ENCODE measurements at regions not wholly inside any gene's neighbourhood (a gene's known extent, or its start where the extent isn't known, plus 50 kb on each side); places are given as distances from the start of the nearest gene placed in this dataset.

- no peak overlapping the region for H2BK5ac ChIP-seq (ENCODE audit: low read depth, low read length)
- H3K4me1 ChIP-seq (replicated peaks in 1 of 4; ENCODE audit: control insufficient read depth in 3 of 4, insufficient read depth in 4 of 4, low read length in 3 of 4) = no peaks in the 10 kb centered on the region
- no peaks in the 10 kb centered on the region for H3K23me2 ChIP-seq (ENCODE audit: low read depth, low read length)
- no peak overlapping the region for H4K5ac ChIP-seq (ENCODE audit: insufficient read length, low read depth, low read length)
- no peaks in the 10 kb centered on the region; a peak in 1 of 8 replicates for H3K36me3 ChIP-seq (ENCODE audit: control insufficient read depth in 2 of 4, insufficient read depth in 4 of 4, low read length in 3 of 4)
- ChIA-PET POLR2A (ENCODE audit: partially characterized antibody) (no interaction called here), CTCF (ENCODE audit: partially characterized antibody) (interaction anchor here (0.6 to 1.6 kb wide), 13 partner anchors 8 to 1114 kb away, joined by 3 to 7 read pairs (median 3); no protein-coding TSS in a partner anchor)
- H3K23ac ChIP-seq (ENCODE audit: insufficient read length) = no peak overlapping the region
- H3K9me3 ChIP-seq (ENCODE audit: insufficient read depth in 2 of 2, low read depth in 1 of 2, low read length in 1 of 2) = no peaks in the 10 kb centered on the region
- H3K79me1 ChIP-seq (ENCODE audit: low read depth, low read length) = no peaks in the 10 kb centered on the region
- H3K4me2 ChIP-seq (ENCODE audit: insufficient read depth in 1 of 2, low read depth in 2 of 2, low read length in 2 of 2) = no peak overlapping the region
- H3K9ac ChIP-seq (replicated peaks in 1 of 4; ENCODE audit: extremely low read depth in 1 of 4, low read depth in 3 of 4, low read length in 3 of 4) = no peak overlapping the region
- no peak overlapping the region for H3K56ac ChIP-seq (replicated peaks; ENCODE audit: insufficient read length, low read depth, low read length)
- no peaks in the 10 kb centered on the region for H3K79me2 ChIP-seq (ENCODE audit: control insufficient read depth in 1 of 2, insufficient read depth in 2 of 2, low read length in 2 of 2)
- H2BK120ac ChIP-seq (replicated peaks; ENCODE audit: low read depth, low read length) = no peak overlapping the region
- H2BK12ac ChIP-seq (ENCODE audit: low read depth, low read length) = no peak overlapping the region
- no peak overlapping the region for H4K91ac ChIP-seq (replicated peaks; ENCODE audit: insufficient read length, low read length)
- no peak overlapping the region for H2BK15ac ChIP-seq (ENCODE audit: low read length)
- H3K4me3 ChIP-seq (ENCODE audit: extremely low read depth in 1 of 4, insufficient read depth in 2 of 4, low read depth in 3 of 4, low read length in 4 of 4) = no peak overlapping the region
- no peak overlapping the region for H2BK20ac ChIP-seq (ENCODE audit: low read length)
- no peak overlapping the region for H3K18ac ChIP-seq (ENCODE audit: extremely low read depth, low read length)
- no peaks in the 10 kb centered on the region for H4K20me1 ChIP-seq (replicated peaks in 1 of 2; ENCODE audit: control insufficient read depth in 1 of 2, insufficient read depth in 2 of 2, low read length in 2 of 2)
- no peak overlapping the region for H3K14ac ChIP-seq (ENCODE audit: insufficient read length)
- no peak overlapping the region for H3K27ac ChIP-seq (ENCODE audit: low read depth, low read length)
- FAIRE-seq (no peak), DNase-seq (ENCODE audit: low read depth in 1 of 2, low spot score in 2 of 2) (no peak)
- no peak overlapping the region for H2AK5ac ChIP-seq (ENCODE audit: low read depth, low read length)
- H2AFZ ChIP-seq (ENCODE audit: low read length) = no peak overlapping the region
- 87% methylated on average over 1 of the region's 1 CpG; no CpG with 5 or more reads in 1 of the 2 experiments for WGBS, 2 experiments (ENCODE audit: extremely low coverage in 1 of 2, insufficient coverage in 1 of 2, insufficient read length in 1 of 2, insufficient replicate concordance in 2 of 2, low coverage in 1 of 2, low lambda C conversion rate in 2 of 2, missing lambda C conversion rate in 1 of 2)
- no peaks in the 10 kb centered on the region for H3K27me3 ChIP-seq (replicated peaks in 1 of 4; ENCODE audit: control insufficient read depth in 3 of 4, extremely low read depth in 1 of 4, insufficient read depth in 3 of 4, low read length in 3 of 4)
- no peak overlapping the region for H3K4ac ChIP-seq (replicated peaks; ENCODE audit: insufficient read length, low read depth, low read length)
- H4K8ac ChIP-seq (ENCODE audit: extremely low read depth, insufficient read depth, low read length) = no peak overlapping the region
- no peak for TF ChIP-seq KDM1A (IDR thresholded peaks at IDR 0.05; ENCODE audit: borderline replicate concordance, low read length)
- no peak for TF ChIP-seq POLR2AphosphoS5 (IDR thresholded peaks at IDR 0.05; ENCODE audit: low read depth, low read length)
- TF ChIP-seq RAD21 (IDR thresholded peaks at IDR 0.05 in 1 of 2, conservative IDR thresholded peaks at IDR 0.05 in 1 of 2; ENCODE audit: low read depth in 2 of 2, low read length in 2 of 2) = peak in 1 of 2 experiments; percentile 23; a peak in 1 of 4 replicates
- TF ChIP-seq NRF1 (IDR thresholded peaks at IDR 0.05; ENCODE audit: low read depth, low read length) = no peak
- no peak for TF ChIP-seq POLR2A (IDR thresholded peaks at IDR 0.05; ENCODE audit: control extremely low read depth in 1 of 2, low read depth in 2 of 2, low read length in 2 of 2)
- TF ChIP-seq, protein P1, sequence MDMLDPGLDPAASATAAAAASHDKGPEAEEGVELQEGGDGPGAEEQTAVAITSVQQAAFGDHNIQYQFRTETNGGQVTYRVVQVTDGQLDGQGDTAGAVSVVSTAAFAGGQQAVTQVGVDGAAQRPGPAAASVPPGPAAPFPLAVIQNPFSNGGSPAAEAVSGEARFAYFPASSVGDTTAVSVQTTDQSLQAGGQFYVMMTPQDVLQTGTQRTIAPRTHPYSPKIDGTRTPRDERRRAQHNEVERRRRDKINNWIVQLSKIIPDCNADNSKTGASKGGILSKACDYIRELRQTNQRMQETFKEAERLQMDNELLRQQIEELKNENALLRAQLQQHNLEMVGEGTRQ (IDR thresholded peaks at IDR 0.05; ENCODE audit: low read length) = no peak
- TF ChIP-seq ATF3 (IDR thresholded peaks at IDR 0.05; ENCODE audit: insufficient read depth, low read depth, low read length) = no peak
- TF ChIP-seq YY1 (IDR thresholded peaks at IDR 0.05; ENCODE audit: low read depth, low read length) = no peak
- TF ChIP-seq, protein P2, sequence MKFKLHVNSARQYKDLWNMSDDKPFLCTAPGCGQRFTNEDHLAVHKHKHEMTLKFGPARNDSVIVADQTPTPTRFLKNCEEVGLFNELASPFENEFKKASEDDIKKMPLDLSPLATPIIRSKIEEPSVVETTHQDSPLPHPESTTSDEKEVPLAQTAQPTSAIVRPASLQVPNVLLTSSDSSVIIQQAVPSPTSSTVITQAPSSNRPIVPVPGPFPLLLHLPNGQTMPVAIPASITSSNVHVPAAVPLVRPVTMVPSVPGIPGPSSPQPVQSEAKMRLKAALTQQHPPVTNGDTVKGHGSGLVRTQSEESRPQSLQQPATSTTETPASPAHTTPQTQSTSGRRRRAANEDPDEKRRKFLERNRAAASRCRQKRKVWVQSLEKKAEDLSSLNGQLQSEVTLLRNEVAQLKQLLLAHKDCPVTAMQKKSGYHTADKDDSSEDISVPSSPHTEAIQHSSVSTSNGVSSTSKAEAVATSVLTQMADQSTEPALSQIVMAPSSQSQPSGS (IDR thresholded peaks at IDR 0.05; ENCODE audit: low read length) = no peak
These were observed 789.7 kb upstream of the SLC39A10 start for GRCh38 chr2:194867328-194867727.
